GM12875 (cell line): ENCODE measurements at regions not wholly inside any gene's neighbourhood (a gene's known extent, or its start where the extent isn't known, plus 50 kb on each side); places are given as distances from the start of the nearest gene placed in this dataset.

Experiments used
- H3K4me3 ChIP-seq: one replicate; pipeline ENCODE4 v1.5.1; 2011; ENCODE audit warnings: low read depth, low read length, control low read depth
- CTCF ChIP-seq: IDR thresholded peaks from 2 replicates; pipeline ENCODE4 v1.5.1; 2011; ENCODE audit warnings: low read depth, mild to moderate bottlenecking, control low read depth, inconsistent platforms, low read length, moderate library complexity, borderline replicate concordance; ENCODE audit not compliant: insufficient read depth

- TF ChIP-seq CTCF = no peak
- H3K4me3 ChIP-seq = no peak overlapping the region
These were observed 162.7 kb upstream of the HDAC4 start for GRCh38 chr2:239563561-239563960.

GRCh38 chr2:239561446-239562001, 160.7 kb upstream of the HDAC4 start:
- no peak for TF ChIP-seq CTCF
- no peak overlapping the region for H3K4me3 ChIP-seq

- no peak for TF ChIP-seq CTCF
- H3K4me3 ChIP-seq = no peak overlapping the region
These were observed 158.8 kb upstream of the HDAC4 start for GRCh38 chr2:239559417-239560261.

- no peak overlapping the region for H3K4me3 ChIP-seq
- no peak for TF ChIP-seq CTCF
These were observed 157.8 kb upstream of the HDAC4 start for GRCh38 chr2:239558661-239559060.

GRCh38 chr2:239557516-239557915, 156.7 kb upstream of the HDAC4 start:
- H3K4me3 ChIP-seq = no peak overlapping the region
- no peak for TF ChIP-seq CTCF

- H3K4me3 ChIP-seq = no peak overlapping the region
- TF ChIP-seq CTCF = no peak
These were observed 154.7 kb upstream of the HDAC4 start for GRCh38 chr2:239555571-239555905.
